Ramos (cell line): ENCODE measurements at regions not wholly inside any gene's neighbourhood (a gene's known extent, or its start where the extent isn't known, plus 50 kb on each side); places are given as distances from the start of the nearest gene placed in this dataset.

Experiments used
- in situ Hi-C: fragments of 300-500 bp; cut with MboI; formaldehyde crosslinking; loops from one replicate; pipeline ENCODE4 v1.14.3; 2022; ENCODE audit warnings: low sequenced_read_pairs; ENCODE audit not compliant: unreplicated experiment

DNA sequence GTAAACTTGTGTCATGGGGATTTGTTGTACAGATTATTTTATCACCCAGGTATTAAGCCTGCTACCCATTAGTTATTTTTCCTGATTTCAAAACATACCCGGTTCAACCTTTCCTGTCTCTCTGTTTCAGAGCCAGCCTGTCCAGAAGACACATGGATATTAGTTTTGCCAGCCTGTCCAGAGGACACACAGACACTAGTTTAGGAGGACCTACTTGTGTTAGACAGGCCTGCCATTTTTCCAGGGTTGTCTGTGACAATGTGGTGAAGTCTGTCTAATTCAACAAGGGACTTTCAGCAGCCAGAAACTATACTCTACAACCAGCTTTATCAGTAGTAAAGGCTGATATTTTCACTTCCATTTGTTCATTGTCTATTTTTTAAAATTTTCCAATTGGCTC lies 56.1 kb upstream of the DCC start:
- in situ Hi-C loops, result loop anchor here (25.0 kb wide), 1 partner anchor 1172 kb away; no protein-coding TSS in a partner anchor

DNA sequence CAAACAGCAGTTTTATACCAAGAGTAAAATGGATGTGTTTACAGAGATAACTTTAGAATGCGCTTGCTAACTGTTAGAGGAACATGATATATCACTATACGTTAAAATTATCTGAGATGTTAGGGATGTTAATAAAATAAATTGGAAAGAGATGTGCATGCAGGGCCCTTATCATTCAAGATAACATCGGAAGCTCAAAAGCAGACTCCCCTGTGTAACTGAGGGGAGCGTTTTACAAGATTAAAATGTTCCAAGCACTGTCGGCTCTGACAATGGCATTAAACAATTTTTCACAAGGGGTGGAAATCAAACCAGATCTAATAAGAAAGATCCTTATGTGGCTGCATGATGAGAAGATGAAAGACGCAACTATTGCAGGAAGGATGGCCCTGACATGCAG lies 53.3 kb upstream of the DCC start:
- in situ Hi-C loops, result loop anchor here (5.0 to 25.0 kb wide), 2 partner anchors 619 to 1174 kb away; no protein-coding TSS in a partner anchor

- in situ Hi-C loops, result loop anchor here (5.0 to 25.0 kb wide), 2 partner anchors 620 to 1175 kb away; no protein-coding TSS in a partner anchor
These were observed 52.8 kb upstream of the DCC start for GRCh38 chr18:52287151-52287550.

- in situ Hi-C loops, result loop anchor here (5.0 to 25.0 kb wide), 2 partner anchors 621 to 1176 kb away; no protein-coding TSS in a partner anchor
These were observed 51.5 kb upstream of the DCC start for GRCh38 chr18:52288403-52289004.

DNA sequence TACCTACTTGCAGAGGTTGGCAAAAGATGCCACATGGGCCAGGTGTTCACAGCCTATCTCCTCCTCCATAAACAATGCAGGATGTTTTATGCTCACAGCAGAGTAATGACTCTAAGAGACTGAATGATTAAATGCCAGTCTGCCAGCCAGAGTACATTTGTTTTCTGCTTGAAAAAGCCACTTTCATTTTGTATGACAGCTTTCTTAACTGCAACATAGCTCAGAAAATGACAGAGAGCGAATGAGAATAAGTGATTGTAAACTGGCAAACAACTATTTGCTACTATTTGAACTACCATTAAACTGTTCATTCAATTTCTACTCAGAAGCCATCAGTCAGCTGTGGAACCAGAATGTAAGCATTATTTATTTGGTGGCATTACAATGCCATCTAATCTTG lies 50.6 kb upstream of the DCC start:
- in situ Hi-C loops, result loop anchor here (5.0 to 25.0 kb wide), 2 partner anchors 622 to 1177 kb away; no protein-coding TSS in a partner anchor
